ENCODE measurements at regions not wholly inside any gene's neighbourhood (a gene's known extent, or its start where the extent isn't known, plus 50 kb on each side); places are given as distances from the start of the nearest gene placed in this dataset.
"Not testable (repeated sequence)": the region's sequence is repeated elsewhere in the genome, so short reads cannot be mapped to it uniquely, and the experiment has no call there.

- DNase-seq (ENCODE audit: low spot score), result no peak
These were observed 375.6 kb upstream of the C11orf87 start for GRCh38 chr11:109046284-109046992.

- DNase-seq (ENCODE audit: low spot score), result no peak
These were observed 373.9 kb upstream of the C11orf87 start for GRCh38 chr11:109048098-109048497.

- no peak for DNase-seq (ENCODE audit: low spot score)
These were observed 370.8 kb upstream of the C11orf87 start for GRCh38 chr11:109051200-109051599.

- no peak for DNase-seq (ENCODE audit: low spot score)
These were observed 362.6 kb upstream of the C11orf87 start for GRCh38 chr11:109059402-109059801.

- DNase-seq (ENCODE audit: low spot score), result no peak
These were observed 360.6 kb upstream of the C11orf87 start for GRCh38 chr11:109061394-109061793.

- peak; percentile 19 for DNase-seq (ENCODE audit: low spot score)
These were observed 359.5 kb upstream of the C11orf87 start for GRCh38 chr11:109062445-109062844.

GRCh38 chr11:109062871-109063270, 359.1 kb upstream of the C11orf87 start:
- no peak for DNase-seq (ENCODE audit: low spot score)

GRCh38 chr11:109064618-109065311, 357.2 kb upstream of the C11orf87 start:
- not testable (repeated sequence) for DNase-seq (ENCODE audit: low spot score)

- DNase-seq (ENCODE audit: low spot score), result no peak
These were observed 350.7 kb upstream of the C11orf87 start for GRCh38 chr11:109071262-109071661.

GRCh38 chr11:109071712-109072524, 350.1 kb upstream of the C11orf87 start:
- peak; percentile 62 for DNase-seq (ENCODE audit: low spot score)

GRCh38 chr11:109073032-109073822, 348.8 kb upstream of the C11orf87 start:
- DNase-seq (ENCODE audit: low spot score), result no peak

- DNase-seq (ENCODE audit: low spot score), result peak; percentile 36
These were observed 346.0 kb upstream of the C11orf87 start for GRCh38 chr11:109075976-109076375.

- DNase-seq (ENCODE audit: low spot score), result no peak
These were observed 345.1 kb upstream of the C11orf87 start for GRCh38 chr11:109076870-109077269.

GRCh38 chr11:109077291-109077920, 344.6 kb upstream of the C11orf87 start:
- no peak for DNase-seq (ENCODE audit: low spot score)

GRCh38 chr11:109085708-109086373, 336.1 kb upstream of the C11orf87 start:
- peak; percentile 79 for DNase-seq (ENCODE audit: low spot score)

GRCh38 chr11:109086931-109087330, 335.1 kb upstream of the C11orf87 start:
- no peak for DNase-seq (ENCODE audit: low spot score)

- DNase-seq (ENCODE audit: low spot score), result no peak
These were observed 333.9 kb upstream of the C11orf87 start for GRCh38 chr11:109088086-109088485.

GRCh38 chr11:109089144-109089543, 332.8 kb upstream of the C11orf87 start:
- no peak for DNase-seq (ENCODE audit: low spot score)

GRCh38 chr11:109093354-109093753, 328.6 kb upstream of the C11orf87 start:
- DNase-seq (ENCODE audit: low spot score), result no peak

GRCh38 chr11:109096266-109096665, 325.7 kb upstream of the C11orf87 start:
- no peak for DNase-seq (ENCODE audit: low spot score)
